OCI-LY1 (cell line): ENCODE measurements at regions not wholly inside any gene's neighbourhood (a gene's known extent, or its start where the extent isn't known, plus 50 kb on each side); places are given as distances from the start of the nearest gene placed in this dataset.

Experiments
- H2AFZ ChIP-seq: fragments of 200-600 bp; sonication (generic), shearing (Covaris generic); 2 replicates; pipeline ENCODE4 v1.6.0; 2014; ENCODE audit warnings: antibody characterized with exemption, mild to moderate bottlenecking, low read length
- H3F3A ChIP-seq: fragments of 200-600 bp; sonication (generic), shearing (Covaris generic); 2 replicates; pipeline ENCODE4 v1.6.0; 2014; ENCODE audit warnings: mild to moderate bottlenecking, antibody characterized with exemption, low read length, moderate library complexity; ENCODE audit not compliant: insufficient read depth
- H3K27ac ChIP-seq: fragments of 200-600 bp; sonication (generic); 2 replicates; pipeline ENCODE4 v1.5.1; 2014; ENCODE audit warnings: low read length, mixed run types, mild to moderate bottlenecking, low read depth; ENCODE audit not compliant: poor library complexity, severe bottlenecking
- H3K27me3 ChIP-seq: fragments of 200-600 bp; sonication (generic); 2 replicates; pipeline ENCODE4 v1.6.0; 2014; ENCODE audit warnings: antibody characterized with exemption, mild to moderate bottlenecking, low read length, moderate library complexity; ENCODE audit not compliant: insufficient read depth
- H3K36me3 ChIP-seq: fragments of 200-600 bp; sonication (generic); 2 replicates; pipeline ENCODE4 v1.6.1; 2014; ENCODE audit warnings: mild to moderate bottlenecking, antibody characterized with exemption, low read length, moderate library complexity, mixed read lengths; ENCODE audit not compliant: insufficient read depth
- H3K4me1 ChIP-seq: fragments of 200-600 bp; sonication (generic); 2 replicates; pipeline ENCODE4 v1.5.1; 2014; ENCODE audit warnings: mild to moderate bottlenecking, low read length, moderate library complexity; ENCODE audit not compliant: insufficient read depth, severe bottlenecking
- H3K4me2 ChIP-seq: fragments of 200-600 bp; sonication (generic), shearing (Covaris generic); 2 replicates; pipeline ENCODE4 v1.6.1; 2014; ENCODE audit warnings: low read length
- H3K4me3 ChIP-seq: fragments of 200-600 bp; sonication (generic); 2 replicates; pipeline ENCODE4 v1.5.1; 2014; ENCODE audit warnings: low read length, low read depth, mild to moderate bottlenecking, mixed read lengths; ENCODE audit not compliant: poor library complexity, severe bottlenecking
- H3K79me2 ChIP-seq: fragments of 200-600 bp; shearing (Covaris generic); 2 replicates; pipeline ENCODE4 v1.6.1; 2016; ENCODE audit warnings: mixed run types, low read length, mixed read lengths; ENCODE audit not compliant: insufficient read depth
- H3K9ac ChIP-seq: fragments of 200-600 bp; sonication (generic), shearing (Covaris generic); 2 replicates; pipeline ENCODE4 v1.6.1; 2014; ENCODE audit warnings: mild to moderate bottlenecking, low read length, mixed read lengths
- H3K9me2 ChIP-seq: fragments of 200-600 bp; sonication (generic), shearing (Covaris generic); 2 replicates; pipeline ENCODE4 v1.6.1; 2014; ENCODE audit warnings: low read depth, mild to moderate bottlenecking, low read length, mixed read lengths
- H3K9me3 ChIP-seq: fragments of 200-600 bp; shearing (Covaris generic); 2 replicates; pipeline ENCODE4 v1.6.1; 2014; ENCODE audit warnings: low read length, mixed read lengths
- H4K20me1 ChIP-seq: fragments of 200-600 bp; sonication (generic), shearing (Covaris generic); 2 replicates; pipeline ENCODE4 v1.6.0; 2016; ENCODE audit warnings: mild to moderate bottlenecking, low read length; ENCODE audit not compliant: insufficient read depth
- EZH2 ChIP-seq: fragments of 200-600 bp; sonication (generic), shearing (Covaris generic); IDR thresholded peaks from 2 replicates; pipeline ENCODE4 v1.8.0; 2017; ENCODE audit warnings: borderline replicate concordance, mixed run types, mild to moderate bottlenecking, antibody characterized with exemption, low read length, moderate library complexity, mixed read lengths
- TF ChIP-seq, protein P1 (sequence below): fragments of 200-600 bp; sonication (generic), shearing (Covaris generic); IDR thresholded peaks from 2 replicates; pipeline ENCODE4 v1.5.1; 2017; ENCODE audit warnings: mild to moderate bottlenecking, antibody characterized with exemption, low read length, moderate library complexity, mixed read lengths

DNA sequence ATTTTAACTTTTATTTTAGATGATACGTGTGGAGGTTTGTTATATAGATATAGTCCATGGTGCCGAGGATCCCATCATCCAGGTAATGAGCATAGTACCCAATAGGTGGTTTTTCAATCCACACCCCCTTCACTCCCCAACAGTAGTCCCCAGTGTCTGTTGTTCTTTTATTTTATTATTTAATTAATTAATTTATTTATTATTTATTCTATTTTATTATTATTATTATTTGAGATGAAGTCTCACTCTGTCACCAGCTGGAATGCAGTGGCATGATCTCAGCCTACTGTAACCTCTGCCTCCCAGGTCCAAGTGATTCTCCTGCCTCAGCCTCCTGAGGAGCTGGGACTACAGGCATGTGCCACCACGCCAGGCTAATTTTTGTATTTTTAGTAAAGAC lies 2086.2 kb downstream of the PCDH9 start:
- no peaks in the 10 kb centered on the region for H3K4me1 ChIP-seq
- H3K9ac ChIP-seq: no peak overlapping the region
- TF ChIP-seq EZH2: no peak
- TF ChIP-seq, protein P1, sequence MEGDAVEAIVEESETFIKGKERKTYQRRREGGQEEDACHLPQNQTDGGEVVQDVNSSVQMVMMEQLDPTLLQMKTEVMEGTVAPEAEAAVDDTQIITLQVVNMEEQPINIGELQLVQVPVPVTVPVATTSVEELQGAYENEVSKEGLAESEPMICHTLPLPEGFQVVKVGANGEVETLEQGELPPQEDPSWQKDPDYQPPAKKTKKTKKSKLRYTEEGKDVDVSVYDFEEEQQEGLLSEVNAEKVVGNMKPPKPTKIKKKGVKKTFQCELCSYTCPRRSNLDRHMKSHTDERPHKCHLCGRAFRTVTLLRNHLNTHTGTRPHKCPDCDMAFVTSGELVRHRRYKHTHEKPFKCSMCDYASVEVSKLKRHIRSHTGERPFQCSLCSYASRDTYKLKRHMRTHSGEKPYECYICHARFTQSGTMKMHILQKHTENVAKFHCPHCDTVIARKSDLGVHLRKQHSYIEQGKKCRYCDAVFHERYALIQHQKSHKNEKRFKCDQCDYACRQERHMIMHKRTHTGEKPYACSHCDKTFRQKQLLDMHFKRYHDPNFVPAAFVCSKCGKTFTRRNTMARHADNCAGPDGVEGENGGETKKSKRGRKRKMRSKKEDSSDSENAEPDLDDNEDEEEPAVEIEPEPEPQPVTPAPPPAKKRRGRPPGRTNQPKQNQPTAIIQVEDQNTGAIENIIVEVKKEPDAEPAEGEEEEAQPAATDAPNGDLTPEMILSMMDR: no peak
- H3K4me2 ChIP-seq: no peak overlapping the region
- H2AFZ ChIP-seq: no peak overlapping the region
- H3K9me3 ChIP-seq: no peaks in the 10 kb centered on the region; the same call in 1 of the 2 replicates
- no peak overlapping the region for H3K27ac ChIP-seq
- no peak overlapping the region for H3K4me3 ChIP-seq
- no peaks in the 10 kb centered on the region for H3K36me3 ChIP-seq
- no peaks in the 10 kb centered on the region for H3K27me3 ChIP-seq
- no peaks in the 10 kb centered on the region for H3K79me2 ChIP-seq
- H3K9me2 ChIP-seq: no peaks in the 10 kb centered on the region
- H4K20me1 ChIP-seq: no peaks in the 10 kb centered on the region
- no peaks in the 10 kb centered on the region for H3F3A ChIP-seq

DNA sequence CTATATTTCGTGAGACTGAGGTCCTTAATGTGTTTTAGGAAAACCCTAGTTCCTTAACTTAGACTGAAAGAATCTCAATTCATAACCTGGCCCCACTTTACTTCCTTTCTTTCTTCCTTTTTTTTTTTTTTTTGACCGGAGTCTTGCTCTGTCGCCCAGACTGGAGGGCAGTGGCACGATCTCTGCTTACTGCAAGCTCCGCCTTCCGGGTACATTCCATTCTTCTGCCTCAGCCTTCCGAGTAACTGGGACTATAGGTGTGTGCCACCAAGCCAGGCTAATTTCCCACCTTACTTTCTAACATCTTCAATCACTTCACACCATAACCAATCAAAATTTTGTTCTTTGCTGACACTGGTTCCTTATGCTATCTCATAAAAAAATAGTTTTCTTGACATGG lies 2097.0 kb downstream of the PCDH9 start:
- Histone ChIP-seq H3K27ac (no peak overlapping the region), H3K9me2 (no peaks in the 10 kb centered on the region), H3K9ac (no peak overlapping the region), H3K36me3 (no peaks in the 10 kb centered on the region), H3K4me3 (no peak overlapping the region), H3K4me2 (no peak overlapping the region), H3F3A (no peaks in the 10 kb centered on the region; the same call in 1 of the 2 replicates), H3K9me3 (no peaks in the 10 kb centered on the region), H3K79me2 (no peaks in the 10 kb centered on the region), H3K4me1 (no peaks in the 10 kb centered on the region), H2AFZ (no peak overlapping the region), H3K27me3 (no peaks in the 10 kb centered on the region), H4K20me1 (no peaks in the 10 kb centered on the region)
- TF ChIP-seq, protein P1: no peak
- no peak for TF ChIP-seq EZH2

DNA sequence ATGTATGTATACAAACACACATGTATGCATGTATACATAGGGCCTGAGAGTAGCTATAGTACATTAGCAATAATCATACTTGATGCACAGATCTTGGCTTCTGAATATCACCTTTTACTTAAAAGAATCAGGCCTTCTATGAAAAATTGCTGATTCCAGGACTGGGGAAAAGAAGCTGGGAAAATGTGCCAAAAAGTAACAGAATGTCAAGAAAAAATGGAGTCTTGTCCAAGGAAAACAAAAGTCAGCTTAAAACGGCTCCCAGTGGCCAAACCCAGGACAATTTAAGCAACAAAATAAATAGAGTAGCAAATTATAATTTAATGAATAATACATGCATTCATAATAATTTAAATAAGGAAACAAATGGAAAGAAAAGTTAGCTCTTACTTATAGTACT lies 2104.9 kb downstream of the PCDH9 start:
- no peak overlapping the region for H3K9ac ChIP-seq
- H3K4me3 ChIP-seq: no peak overlapping the region
- no peaks in the 10 kb centered on the region for H3K27me3 ChIP-seq
- no peaks in the 10 kb centered on the region for H3K79me2 ChIP-seq
- TF ChIP-seq EZH2: no peak
- TF ChIP-seq, protein P1: no peak
- H3K36me3 ChIP-seq: no peaks in the 10 kb centered on the region
- no peaks in the 10 kb centered on the region for H3K9me2 ChIP-seq
- H3F3A ChIP-seq: no peaks in the 10 kb centered on the region
- no peaks in the 10 kb centered on the region for H3K4me1 ChIP-seq
- H3K27ac ChIP-seq: no peak overlapping the region
- H2AFZ ChIP-seq: no peak overlapping the region
- no peak overlapping the region for H3K4me2 ChIP-seq
- H4K20me1 ChIP-seq: no peaks in the 10 kb centered on the region
- no peaks in the 10 kb centered on the region for H3K9me3 ChIP-seq
